Progenitor cell of endocrine pancreas (in vitro differentiated cells): ENCODE measurements at regions not wholly inside any gene's neighbourhood (a gene's known extent, or its start where the extent isn't known, plus 50 kb on each side); places are given as distances from the start of the nearest gene placed in this dataset.

Experiments used
- DNase-seq: peaks from one replicate; pipeline ENCODE4 v3.0.0; 2021; ENCODE audit warnings: low spot score; ENCODE audit not compliant: unreplicated experiment
- H3K27ac Mint-ChIP-seq: 2 replicates; pipeline ENCODE4 v1.8.0; 2021; ENCODE audit warnings: mild to moderate bottlenecking, moderate library complexity, mixed read lengths
- H3K27me3 Mint-ChIP-seq: 2 replicates; pipeline ENCODE4 v1.8.0; 2021; ENCODE audit warnings: mixed read lengths
- H3K36me3 Mint-ChIP-seq: 2 replicates; pipeline ENCODE4 v1.8.0; 2022; ENCODE audit warnings: mixed read lengths; ENCODE audit not compliant: insufficient read depth
- H3K4me1 Mint-ChIP-seq: 2 replicates; pipeline ENCODE4 v1.8.0; 2021; ENCODE audit warnings: low read depth, mixed read lengths
- H3K4me3 Mint-ChIP-seq: 2 replicates; pipeline ENCODE4 v1.8.0; 2021; ENCODE audit warnings: low read depth, mild to moderate bottlenecking, moderate library complexity, mixed read lengths
- H3K9me3 Mint-ChIP-seq: 2 replicates; pipeline ENCODE4 v1.8.0; 2021; ENCODE audit warnings: low read depth, mixed read lengths
- TF ChIP-seq, protein P1 (sequence below): fragments of 200-600 bp; sonication (generic); IDR thresholded peaks from one replicate; pipeline ENCODE4 v1.5.0; 2021; ENCODE audit warnings: antibody characterized with exemption, mild to moderate bottlenecking; ENCODE audit not compliant: unreplicated experiment

DNA sequence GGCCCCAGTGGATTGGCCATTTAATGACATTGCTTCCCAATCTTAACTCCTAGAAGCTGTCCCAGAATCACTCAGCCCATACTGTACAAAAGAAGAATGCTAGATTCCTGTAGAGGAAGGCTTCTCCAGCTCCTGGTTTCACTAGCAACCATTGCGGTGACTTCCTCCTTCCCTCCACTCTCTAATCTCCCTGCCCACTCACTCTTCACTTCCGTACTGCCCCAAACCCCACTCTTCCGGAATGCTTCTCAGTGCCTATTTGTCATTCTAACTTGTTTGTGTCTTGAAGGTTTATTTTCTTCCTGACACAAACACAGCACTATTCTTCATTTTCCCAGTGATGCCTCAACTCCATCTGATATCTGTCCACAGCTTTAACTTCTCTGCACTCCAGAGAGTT is 97.1 kb upstream of the SPATA16 start:
- Mint-ChIP-seq H3K27ac (no peak overlapping the region), H3K9me3 (no peaks in the 10 kb centered on the region), H3K4me1 (no peaks in the 10 kb centered on the region), H3K36me3 (no peaks in the 10 kb centered on the region), H3K27me3 (no peaks in the 10 kb centered on the region), H3K4me3 (no peak overlapping the region)
- TF ChIP-seq, protein P1, sequence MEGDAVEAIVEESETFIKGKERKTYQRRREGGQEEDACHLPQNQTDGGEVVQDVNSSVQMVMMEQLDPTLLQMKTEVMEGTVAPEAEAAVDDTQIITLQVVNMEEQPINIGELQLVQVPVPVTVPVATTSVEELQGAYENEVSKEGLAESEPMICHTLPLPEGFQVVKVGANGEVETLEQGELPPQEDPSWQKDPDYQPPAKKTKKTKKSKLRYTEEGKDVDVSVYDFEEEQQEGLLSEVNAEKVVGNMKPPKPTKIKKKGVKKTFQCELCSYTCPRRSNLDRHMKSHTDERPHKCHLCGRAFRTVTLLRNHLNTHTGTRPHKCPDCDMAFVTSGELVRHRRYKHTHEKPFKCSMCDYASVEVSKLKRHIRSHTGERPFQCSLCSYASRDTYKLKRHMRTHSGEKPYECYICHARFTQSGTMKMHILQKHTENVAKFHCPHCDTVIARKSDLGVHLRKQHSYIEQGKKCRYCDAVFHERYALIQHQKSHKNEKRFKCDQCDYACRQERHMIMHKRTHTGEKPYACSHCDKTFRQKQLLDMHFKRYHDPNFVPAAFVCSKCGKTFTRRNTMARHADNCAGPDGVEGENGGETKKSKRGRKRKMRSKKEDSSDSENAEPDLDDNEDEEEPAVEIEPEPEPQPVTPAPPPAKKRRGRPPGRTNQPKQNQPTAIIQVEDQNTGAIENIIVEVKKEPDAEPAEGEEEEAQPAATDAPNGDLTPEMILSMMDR, result no peak
- no peak for DNase-seq

DNA sequence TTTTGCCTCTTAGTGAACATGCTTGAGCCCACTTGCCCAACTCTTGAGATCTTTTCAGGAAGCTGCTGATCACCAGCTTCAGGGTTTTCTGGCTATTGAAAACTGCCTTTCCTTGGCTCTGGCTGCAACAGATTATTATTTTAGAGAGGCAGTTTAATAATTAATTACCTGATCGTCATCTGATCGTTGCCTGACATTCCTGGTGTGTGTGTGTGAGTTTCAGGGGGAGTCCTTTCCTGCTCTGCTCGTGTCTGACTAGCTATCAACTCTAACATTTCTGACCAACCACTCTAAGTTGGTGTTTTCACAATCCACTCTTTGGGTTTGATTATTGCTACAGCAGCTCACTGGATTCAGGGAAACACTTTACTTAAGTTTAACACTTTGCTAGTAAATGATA is 84.3 kb upstream of the SPATA16 start:
- H3K27ac Mint-ChIP-seq, result no peak overlapping the region
- H3K4me3 Mint-ChIP-seq, result no peak overlapping the region
- H3K9me3 Mint-ChIP-seq, result peaks cover 8% of the 10 kb centered on the region
- H3K4me1 Mint-ChIP-seq, result peaks cover 3% of the 10 kb centered on the region
- peaks cover 6% of the 10 kb centered on the region for H3K36me3 Mint-ChIP-seq
- no peak for DNase-seq
- TF ChIP-seq, protein P1, result no peak
- no peaks in the 10 kb centered on the region for H3K27me3 Mint-ChIP-seq

DNA sequence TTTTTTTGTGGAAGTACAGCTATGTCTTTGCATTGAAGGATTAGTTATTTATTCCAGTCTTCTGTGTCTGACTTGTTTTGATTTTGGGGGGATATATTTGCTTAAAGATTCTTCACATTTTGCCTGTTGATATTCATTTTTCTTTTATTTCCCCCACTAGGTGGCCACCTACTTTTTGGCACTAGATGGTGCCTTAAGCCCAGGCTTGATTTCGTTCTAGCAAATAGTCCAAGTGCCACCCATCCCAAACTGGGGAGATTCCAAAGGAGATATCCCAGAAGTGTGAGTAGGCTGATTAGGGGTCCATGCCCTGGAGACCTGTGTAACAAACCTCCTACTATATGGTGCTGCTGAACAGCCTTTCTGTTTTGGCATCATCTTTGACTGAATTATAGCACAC is 80.0 kb upstream of the SPATA16 start:
- Mint-ChIP-seq H3K27me3 (no peaks in the 10 kb centered on the region), H3K9me3 (peaks cover 11% of the 10 kb centered on the region)

DNA sequence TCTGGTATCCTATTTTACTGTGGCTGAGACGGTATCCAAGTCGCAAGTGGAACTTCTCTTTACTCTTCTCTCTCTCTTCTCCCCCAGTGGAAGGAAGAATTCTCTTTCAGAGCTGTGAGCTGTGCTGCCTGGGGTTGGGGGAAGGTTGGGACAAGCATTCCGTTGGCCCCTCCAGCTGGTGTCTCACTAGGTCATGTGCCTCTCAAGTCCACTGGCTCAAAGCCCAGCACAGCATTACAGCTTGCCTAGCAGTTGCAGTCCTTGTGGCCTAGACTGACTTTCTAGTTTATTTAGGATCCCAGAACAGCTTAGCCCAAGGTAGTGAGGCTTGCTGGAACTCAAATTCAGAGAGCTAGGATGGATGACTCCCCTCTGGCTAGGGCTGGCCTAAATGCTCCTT is 76.1 kb upstream of the SPATA16 start:
- Mint-ChIP-seq H3K27me3 (no peaks in the 10 kb centered on the region), H3K27ac (no peak overlapping the region), H3K9me3 (peaks cover 15% of the 10 kb centered on the region), H3K36me3 (peaks cover 6% of the 10 kb centered on the region), H3K4me3 (no peak overlapping the region), H3K4me1 (peaks cover 10% of the 10 kb centered on the region)
- TF ChIP-seq, protein P1, result no peak
- no peak for DNase-seq

More for the DNA sequence above, 80.0 kb upstream of the SPATA16 start:
- Mint-ChIP-seq H3K36me3 (peaks cover 6% of the 10 kb centered on the region), H3K4me1 (peaks cover 3% of the 10 kb centered on the region), H3K4me3 (no peak overlapping the region), H3K27ac (peak overlapping the region; percentile 7)
- TF ChIP-seq, protein P1, result peak; percentile 45
- DNase-seq, result no peak

DNA sequence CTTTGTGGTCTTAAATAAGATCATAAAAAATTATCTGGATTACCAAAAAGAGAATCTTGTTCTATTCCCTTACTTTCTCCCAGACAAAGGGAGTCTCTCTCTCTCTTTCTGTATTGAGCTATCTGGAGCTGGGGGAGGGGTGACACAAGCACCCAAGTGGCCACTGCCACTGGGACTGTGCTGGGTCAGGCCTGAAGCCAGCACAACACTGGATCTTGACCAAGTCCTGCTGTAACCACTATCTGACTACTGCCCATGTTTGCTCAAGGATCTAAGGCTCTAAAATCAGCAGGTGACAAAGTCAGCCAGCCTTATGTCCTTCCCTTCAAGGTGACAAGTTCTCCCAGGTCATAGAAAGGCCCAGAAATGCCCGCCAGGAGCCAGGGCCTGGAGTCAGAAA is 75.0 kb upstream of the SPATA16 start:
- Mint-ChIP-seq H3K27me3 (no peaks in the 10 kb centered on the region), H3K27ac (no peak overlapping the region), H3K4me3 (no peak overlapping the region), H3K9me3 (peaks cover 15% of the 10 kb centered on the region), H3K4me1 (peaks cover 10% of the 10 kb centered on the region), H3K36me3 (peaks cover 6% of the 10 kb centered on the region)
- DNase-seq, result no peak
- TF ChIP-seq, protein P1, result no peak
